ENCODE measurements at regions not wholly inside any gene's neighbourhood (a gene's known extent, or its start where the extent isn't known, plus 50 kb on each side); places are given as distances from the start of the nearest gene placed in this dataset.

DNA sequence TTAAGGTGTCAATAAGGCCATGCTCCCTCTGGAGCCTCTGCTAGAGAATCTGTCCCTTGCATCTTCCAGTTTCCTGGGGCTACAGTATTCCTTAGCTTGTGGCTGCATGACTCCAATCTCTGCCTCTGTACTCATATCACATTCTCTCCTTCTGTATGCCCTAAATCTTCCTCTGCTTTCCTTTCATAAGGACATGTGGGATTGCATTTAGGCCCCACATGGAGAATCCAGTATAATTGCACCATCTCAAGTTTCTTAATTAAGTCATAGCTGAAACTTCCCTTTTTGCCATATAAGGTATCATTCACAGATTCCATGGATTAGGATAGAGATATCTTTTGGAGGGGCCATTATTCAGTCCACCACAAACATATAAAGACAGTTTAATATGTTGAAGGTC, 409.8 kb upstream of the TMCO5A start:
- TF ChIP-seq EP300 (IDR thresholded peaks at IDR 0.05; ENCODE audit: low read depth) (no peak), POLR2A (IDR thresholded peaks at IDR 0.05) (no peak)
